ENCODE measurements at regions not wholly inside any gene's neighbourhood (a gene's known extent, or its start where the extent isn't known, plus 50 kb on each side); places are given as distances from the start of the nearest gene placed in this dataset.

GRCh38 chrX:137290011-137290410 lies 256.2 kb upstream of the GPR101 start:
- H3K4me1 ChIP-seq (ENCODE audit: control insufficient read depth, insufficient read depth, low read depth, low read length) = no peaks in the 10 kb centered on the region
- no peak overlapping the region for H2AFZ ChIP-seq (ENCODE audit: low read depth, low read length)
- H3K79me1 ChIP-seq (replicated peaks; ENCODE audit: low read length, poor library complexity, severe bottlenecking) = no peaks in the 10 kb centered on the region
- H4K8ac ChIP-seq (ENCODE audit: low read length) = no peak overlapping the region
- H2BK12ac ChIP-seq (ENCODE audit: low read length in 2 of 2) = no peak overlapping the region
- no peak overlapping the region for H2BK120ac ChIP-seq (ENCODE audit: low read depth, low read length)
- no peak overlapping the region for H3K14ac ChIP-seq (ENCODE audit: low read length in 2 of 2)
- WGBS = 31% methylated on average over 3 of the region's 3 CpGs
- no peak overlapping the region for H3K23ac ChIP-seq (ENCODE audit: low read length in 2 of 2)
- no peak overlapping the region for H4K91ac ChIP-seq (ENCODE audit: low read length)
- H3K9me3 ChIP-seq (ENCODE audit: control insufficient read depth, low read length) = no peaks in the 10 kb centered on the region
- no peak overlapping the region for H3K27ac ChIP-seq (ENCODE audit: low read length, poor library complexity, severe bottlenecking)
- no peaks in the 10 kb centered on the region for H3K27me3 ChIP-seq (ENCODE audit: control insufficient read depth in 1 of 2, insufficient read depth in 1 of 2, low read length in 2 of 2)
- no peak overlapping the region for H3K4me2 ChIP-seq (ENCODE audit: low read length, poor library complexity, severe bottlenecking)
- H3K4ac ChIP-seq (ENCODE audit: low read depth in 1 of 2, low read length in 2 of 2) = no peak overlapping the region
- DNase-seq = no peak
- no peak overlapping the region for H3K9ac ChIP-seq (ENCODE audit: low read length)
- no peak overlapping the region for H2BK15ac ChIP-seq (ENCODE audit: low read depth, poor library complexity, severe bottlenecking)
- H2AK5ac ChIP-seq (ENCODE audit: low read length, severe bottlenecking) = no peak overlapping the region
- H3K4me3 ChIP-seq (ENCODE audit: insufficient read depth in 1 of 2, low read depth in 1 of 2, low read length in 2 of 2) = no peak overlapping the region
- H2BK5ac ChIP-seq (ENCODE audit: low read depth, low read length, poor library complexity, severe bottlenecking) = no peak overlapping the region
- H3K36me3 ChIP-seq (ENCODE audit: control insufficient read depth in 1 of 2, insufficient read depth in 2 of 2, low read depth in 1 of 2, low read length in 2 of 2) = no peaks in the 10 kb centered on the region
- H3K18ac ChIP-seq (ENCODE audit: low read depth in 1 of 2, low read length in 2 of 2) = no peak overlapping the region

GRCh38 chrX:137287191-137287590 lies 253.4 kb upstream of the GPR101 start:
- Histone ChIP-seq H3K4ac (ENCODE audit: low read depth in 1 of 2, low read length in 2 of 2) (no peak overlapping the region), H2BK120ac (ENCODE audit: low read depth, low read length) (no peak overlapping the region), H2AK5ac (ENCODE audit: low read length, severe bottlenecking) (no peak overlapping the region), H3K9ac (ENCODE audit: low read length) (no peak overlapping the region), H3K23ac (ENCODE audit: low read length in 2 of 2) (no peak overlapping the region), H4K91ac (ENCODE audit: low read length) (no peak overlapping the region), H3K9me3 (ENCODE audit: control insufficient read depth, low read length) (no peaks in the 10 kb centered on the region), H3K36me3 (ENCODE audit: control insufficient read depth in 1 of 2, insufficient read depth in 2 of 2, low read depth in 1 of 2, low read length in 2 of 2) (no peaks in the 10 kb centered on the region), H3K27me3 (ENCODE audit: control insufficient read depth in 1 of 2, insufficient read depth in 1 of 2, low read length in 2 of 2) (no peaks in the 10 kb centered on the region), H3K4me3 (ENCODE audit: insufficient read depth in 1 of 2, low read depth in 1 of 2, low read length in 2 of 2) (no peak overlapping the region), H3K79me1 (replicated peaks; ENCODE audit: low read length, poor library complexity, severe bottlenecking) (no peaks in the 10 kb centered on the region), H3K4me1 (ENCODE audit: control insufficient read depth, insufficient read depth, low read depth, low read length) (no peaks in the 10 kb centered on the region), H2AFZ (ENCODE audit: low read depth, low read length) (no peak overlapping the region), H3K18ac (ENCODE audit: low read depth in 1 of 2, low read length in 2 of 2) (no peak overlapping the region), H3K27ac (ENCODE audit: low read length, poor library complexity, severe bottlenecking) (no peak overlapping the region), H2BK5ac (ENCODE audit: low read depth, low read length, poor library complexity, severe bottlenecking) (no peak overlapping the region), H2BK15ac (ENCODE audit: low read depth, poor library complexity, severe bottlenecking) (no peak overlapping the region), H3K4me2 (ENCODE audit: low read length, poor library complexity, severe bottlenecking) (no peak overlapping the region), H2BK12ac (ENCODE audit: low read length in 2 of 2) (no peak overlapping the region), H4K8ac (ENCODE audit: low read length) (no peak overlapping the region), H3K14ac (ENCODE audit: low read length in 2 of 2) (no peak overlapping the region)
- WGBS = no CpG with 5 or more reads among the region's 3 CpGs
- DNase-seq = no peak

DNA sequence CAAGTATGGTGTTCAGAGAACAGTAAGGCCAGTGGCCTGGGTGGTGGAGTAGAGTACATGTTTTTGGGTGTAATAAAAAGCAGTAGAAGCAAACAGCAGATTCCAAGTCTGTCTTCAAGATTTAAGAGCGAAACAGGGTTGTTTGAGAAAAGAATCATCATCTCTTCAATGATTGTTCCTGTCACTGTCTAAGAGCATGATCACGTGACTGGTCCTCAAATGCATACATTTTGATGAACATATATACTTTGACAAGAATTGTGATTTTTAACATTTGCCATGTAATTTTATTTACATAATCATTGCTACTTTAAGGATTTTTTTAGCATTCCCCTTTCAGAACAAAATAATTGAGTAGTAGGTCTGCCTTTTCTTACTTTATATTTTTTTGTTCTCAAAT lies 252.6 kb upstream of the GPR101 start:
- Histone ChIP-seq H3K27me3 (ENCODE audit: control insufficient read depth in 1 of 2, insufficient read depth in 1 of 2, low read length in 2 of 2) (no peaks in the 10 kb centered on the region), H3K23ac (ENCODE audit: low read length in 2 of 2) (no peak overlapping the region), H2AK5ac (ENCODE audit: low read length, severe bottlenecking) (no peak overlapping the region), H4K91ac (ENCODE audit: low read length) (no peak overlapping the region), H2BK120ac (ENCODE audit: low read depth, low read length) (no peak overlapping the region), H3K14ac (ENCODE audit: low read length in 2 of 2) (no peak overlapping the region), H3K79me1 (replicated peaks; ENCODE audit: low read length, poor library complexity, severe bottlenecking) (no peaks in the 10 kb centered on the region), H2BK15ac (ENCODE audit: low read depth, poor library complexity, severe bottlenecking) (no peak overlapping the region), H4K8ac (ENCODE audit: low read length) (no peak overlapping the region), H2BK5ac (ENCODE audit: low read depth, low read length, poor library complexity, severe bottlenecking) (no peak overlapping the region), H2AFZ (ENCODE audit: low read depth, low read length) (no peak overlapping the region), H3K4me1 (ENCODE audit: control insufficient read depth, insufficient read depth, low read depth, low read length) (no peaks in the 10 kb centered on the region), H3K4me3 (ENCODE audit: insufficient read depth in 1 of 2, low read depth in 1 of 2, low read length in 2 of 2) (no peak overlapping the region), H3K4ac (ENCODE audit: low read depth in 1 of 2, low read length in 2 of 2) (no peak overlapping the region), H3K9me3 (ENCODE audit: control insufficient read depth, low read length) (no peaks in the 10 kb centered on the region), H2BK12ac (ENCODE audit: low read length in 2 of 2) (no peak overlapping the region), H3K27ac (ENCODE audit: low read length, poor library complexity, severe bottlenecking) (no peak overlapping the region), H3K9ac (ENCODE audit: low read length) (no peak overlapping the region), H3K18ac (ENCODE audit: low read depth in 1 of 2, low read length in 2 of 2) (no peak overlapping the region), H3K36me3 (ENCODE audit: control insufficient read depth in 1 of 2, insufficient read depth in 2 of 2, low read depth in 1 of 2, low read length in 2 of 2) (no peaks in the 10 kb centered on the region), H3K4me2 (ENCODE audit: low read length, poor library complexity, severe bottlenecking) (no peak overlapping the region)
- DNase-seq = no peak
- WGBS = no CpG with 5 or more reads among the region's 2 CpGs

GRCh38 chrX:137278825-137279224 lies 245.0 kb upstream of the GPR101 start:
- Histone ChIP-seq H3K79me1 (replicated peaks; ENCODE audit: low read length, poor library complexity, severe bottlenecking) (no peaks in the 10 kb centered on the region), H3K4me1 (ENCODE audit: control insufficient read depth, insufficient read depth, low read depth, low read length) (no peaks in the 10 kb centered on the region), H2AK5ac (ENCODE audit: low read length, severe bottlenecking) (no peak overlapping the region), H3K14ac (ENCODE audit: low read length in 2 of 2) (no peak overlapping the region), H2BK120ac (ENCODE audit: low read depth, low read length) (no peak overlapping the region), H2AFZ (ENCODE audit: low read depth, low read length) (no peak overlapping the region), H3K9me3 (ENCODE audit: control insufficient read depth, low read length) (no peaks in the 10 kb centered on the region), H2BK12ac (ENCODE audit: low read length in 2 of 2) (no peak overlapping the region), H2BK15ac (ENCODE audit: low read depth, poor library complexity, severe bottlenecking) (no peak overlapping the region), H3K4me2 (ENCODE audit: low read length, poor library complexity, severe bottlenecking) (no peak overlapping the region), H3K4me3 (ENCODE audit: insufficient read depth in 1 of 2, low read depth in 1 of 2, low read length in 2 of 2) (no peak overlapping the region), H3K9ac (ENCODE audit: low read length) (no peak overlapping the region), H3K4ac (ENCODE audit: low read depth in 1 of 2, low read length in 2 of 2) (no peak overlapping the region), H3K36me3 (ENCODE audit: control insufficient read depth in 1 of 2, insufficient read depth in 2 of 2, low read depth in 1 of 2, low read length in 2 of 2) (no peaks in the 10 kb centered on the region), H3K23ac (ENCODE audit: low read length in 2 of 2) (no peak overlapping the region), H3K27me3 (ENCODE audit: control insufficient read depth in 1 of 2, insufficient read depth in 1 of 2, low read length in 2 of 2) (no peaks in the 10 kb centered on the region), H4K8ac (ENCODE audit: low read length) (no peak overlapping the region), H2BK5ac (ENCODE audit: low read depth, low read length, poor library complexity, severe bottlenecking) (no peak overlapping the region), H3K18ac (ENCODE audit: low read depth in 1 of 2, low read length in 2 of 2) (no peak overlapping the region), H3K27ac (ENCODE audit: low read length, poor library complexity, severe bottlenecking) (no peak overlapping the region), H4K91ac (ENCODE audit: low read length) (no peak overlapping the region)
- DNase-seq = no peak
- 73% methylated on average over 3 of the region's 4 CpGs for WGBS
